Activated CD8-positive, alpha-beta T cell treated with anti-CD3 and anti-CD28 coated beads for 36 hours (primary cell): ENCODE measurements at regions not wholly inside any gene's neighbourhood (a gene's known extent, or its start where the extent isn't known, plus 50 kb on each side); places are given as distances from the start of the nearest gene placed in this dataset.

Source experiments
- ATAC-seq: fragments of 200-7000 bp; cut with Tn5 transposase; one replicate; pipeline ENCODE4 v1.10.0; 2021; ENCODE audit warnings: mild to moderate bottlenecking, moderate library complexity
- CTCF ChIA-PET: fragments of 350-600 bp; sonication (Branson Sonifier 250); formaldehyde crosslinking; loops from one replicate; lab custom pipeline; 2021; ENCODE audit warnings: antibody characterized with exemption; lab: Charles Lee
- POLR2A ChIA-PET: fragments of 350-600 bp; sonication (Branson Sonifier 250); formaldehyde crosslinking; loops from one replicate; lab custom pipeline; 2021; ENCODE audit warnings: antibody characterized with exemption; lab: Charles Lee
- DNase-seq: peaks from one replicate; pipeline ENCODE4 v3.0.0-alpha.2; 2020
- H3K27ac Mint-ChIP-seq: one replicate; pipeline ENCODE4 v1.8.0; 2021; ENCODE audit warnings: mild to moderate bottlenecking, mixed read lengths
- H3K27me3 Mint-ChIP-seq: one replicate; pipeline ENCODE4 v1.8.0; 2021; ENCODE audit warnings: mixed read lengths
- H3K36me3 Mint-ChIP-seq: one replicate; pipeline ENCODE4 v1.8.0; 2021; ENCODE audit warnings: low read depth, mixed read lengths
- H3K4me1 Mint-ChIP-seq: one replicate; pipeline ENCODE4 v1.8.0; 2021; ENCODE audit warnings: low read depth, mixed read lengths
- H3K4me3 Mint-ChIP-seq: one replicate; pipeline ENCODE4 v1.8.0; 2021; ENCODE audit warnings: mild to moderate bottlenecking, moderate library complexity, mixed read lengths
- H3K9me3 Mint-ChIP-seq: one replicate; pipeline ENCODE4 v1.8.0; 2021; ENCODE audit warnings: mixed read lengths
- CTCF ChIP-seq: fragments of 200-600 bp; IDR thresholded peaks from one replicate; pipeline ENCODE4 v1.8.0; 2022; ENCODE audit warnings: antibody characterized with exemption, mild to moderate bottlenecking
- intact Hi-C: fragments of 100-400 bp; cut with micrococcal nuclease; formaldehyde crosslinking; loops from one replicate; pipeline ENCODE4 v1.10.0; 2022

- intact Hi-C loops = no loop called here
- Mint-ChIP-seq H3K9me3 (no peaks in the 10 kb centered on the region), H3K27me3 (no peaks in the 10 kb centered on the region), H3K4me3 (no peak overlapping the region), H3K27ac (no peak overlapping the region), H3K4me1 (no peaks in the 10 kb centered on the region), H3K36me3 (no peaks in the 10 kb centered on the region)
- ATAC-seq = no peak
- no peak for TF ChIP-seq CTCF
- POLR2A ChIA-PET = no interaction called here
- no peak for DNase-seq
- CTCF ChIA-PET = interaction anchor here (1.0 to 1.2 kb wide), 2 partner anchors 8 to 10 kb away, joined by 3 read pairs; no protein-coding TSS in a partner anchor
Measured at GRCh38 chr13:84127597-84128128, 245.4 kb upstream of the SLITRK1 start.

DNA sequence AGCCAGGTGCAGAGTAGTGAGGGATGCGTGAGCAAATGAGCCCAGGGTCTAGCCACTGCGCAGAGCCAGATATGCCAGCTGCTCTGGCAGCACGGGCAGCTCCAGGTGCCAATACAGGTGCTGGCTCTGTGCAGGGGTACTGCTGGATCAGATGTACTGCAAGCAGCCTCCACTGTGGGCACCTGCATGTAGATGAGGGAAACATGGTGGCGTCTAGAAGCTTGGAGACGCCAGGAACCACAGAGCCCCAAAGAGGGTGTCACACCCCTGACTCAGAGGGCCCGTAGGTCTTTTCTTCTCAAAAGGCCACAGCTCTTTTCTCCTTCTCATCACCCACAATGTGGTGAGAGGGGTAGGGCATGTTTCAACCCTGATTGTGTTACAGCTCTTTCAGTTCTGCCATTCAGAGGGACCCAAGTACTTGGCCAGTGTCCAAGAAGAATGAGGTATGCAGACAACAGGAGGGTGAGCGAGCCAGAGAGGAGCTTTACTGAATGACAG, 244.4 kb upstream of the SLITRK1 start:
- ChIA-PET POLR2A (no interaction called here), CTCF (interaction anchor here (1.0 kb wide), 1 partner anchor 9 kb away, joined by 3 read pairs; no protein-coding TSS in a partner anchor)
- DNase-seq (peak; percentile 60), ATAC-seq (peak; percentile 90)
- Mint-ChIP-seq H3K4me3 (no peak overlapping the region), H3K27ac (no peak overlapping the region), H3K4me1 (no peaks in the 10 kb centered on the region), H3K27me3 (no peaks in the 10 kb centered on the region), H3K9me3 (no peaks in the 10 kb centered on the region), H3K36me3 (no peaks in the 10 kb centered on the region)
- no peak for TF ChIP-seq CTCF
- intact Hi-C loops = no loop called here

- H3K4me3 Mint-ChIP-seq = no peak overlapping the region
- no peaks in the 10 kb centered on the region for H3K9me3 Mint-ChIP-seq
- no peak overlapping the region for H3K27ac Mint-ChIP-seq
- ATAC-seq = no peak
- intact Hi-C loops = no loop called here
- DNase-seq = no peak
- POLR2A ChIA-PET = no interaction called here
- H3K36me3 Mint-ChIP-seq = no peaks in the 10 kb centered on the region
- peaks cover 4% of the 10 kb centered on the region for H3K27me3 Mint-ChIP-seq
- no peak for TF ChIP-seq CTCF
- CTCF ChIA-PET = no interaction called here
- no peaks in the 10 kb centered on the region for H3K4me1 Mint-ChIP-seq
Measured at GRCh38 chr13:84121456-84121855, 239.2 kb upstream of the SLITRK1 start.

DNA sequence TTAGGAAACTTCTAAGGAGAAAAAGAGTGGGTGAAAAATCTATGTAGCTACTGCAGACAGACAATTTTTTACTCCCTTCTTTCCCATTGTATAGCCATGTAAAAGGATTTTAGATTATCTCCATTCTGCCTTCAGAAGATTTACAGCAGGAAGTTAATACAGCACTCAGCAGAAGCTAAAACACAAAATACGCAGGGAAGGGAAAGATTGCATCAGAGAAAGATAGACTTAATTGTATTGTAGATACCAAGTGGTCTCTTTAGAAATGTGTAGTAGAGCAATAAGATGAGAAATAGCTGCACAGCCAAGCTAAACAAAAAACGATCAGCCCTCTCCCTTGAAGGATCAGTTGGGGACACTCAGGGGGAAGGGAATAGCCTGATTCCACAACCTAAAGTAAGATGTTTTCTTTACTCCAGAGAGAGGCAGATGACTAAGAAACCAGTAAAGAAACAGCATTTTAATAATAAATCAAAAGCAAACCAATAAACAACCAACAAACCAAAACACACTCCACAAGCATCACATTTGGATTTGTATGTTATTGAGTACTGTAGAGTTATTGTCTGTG, 236.7 kb upstream of the SLITRK1 start:
- no peaks in the 10 kb centered on the region for H3K9me3 Mint-ChIP-seq
- ChIA-PET CTCF (no interaction called here), POLR2A (no interaction called here)
- ATAC-seq (no peak), DNase-seq (no peak)
- no peak overlapping the region for H3K27ac Mint-ChIP-seq
- H3K27me3 Mint-ChIP-seq = peaks cover 4% of the 10 kb centered on the region
- intact Hi-C loops = no loop called here
- H3K4me1 Mint-ChIP-seq = no peaks in the 10 kb centered on the region
- H3K36me3 Mint-ChIP-seq = no peaks in the 10 kb centered on the region
- no peak for TF ChIP-seq CTCF
- no peak overlapping the region for H3K4me3 Mint-ChIP-seq

GRCh38 chr13:84098273-84098672, 216.0 kb upstream of the SLITRK1 start:
- H3K27me3 Mint-ChIP-seq = no peaks in the 10 kb centered on the region
- H3K36me3 Mint-ChIP-seq = no peaks in the 10 kb centered on the region
- DNase-seq (no peak), ATAC-seq (no peak)
- intact Hi-C loops = no loop called here
- H3K4me1 Mint-ChIP-seq = no peaks in the 10 kb centered on the region
- no peak overlapping the region for H3K4me3 Mint-ChIP-seq
- no peak overlapping the region for H3K27ac Mint-ChIP-seq
- CTCF ChIA-PET = no interaction called here
- H3K9me3 Mint-ChIP-seq = no peaks in the 10 kb centered on the region
- POLR2A ChIA-PET = no interaction called here
- no peak for TF ChIP-seq CTCF
